GM19238 (cell line): ENCODE measurements at regions not wholly inside any gene's neighbourhood (a gene's known extent, or its start where the extent isn't known, plus 50 kb on each side); places are given as distances from the start of the nearest gene placed in this dataset.
A peak's percentile ranks its signal among the peaks of the same experiment; 100 is the strongest.
"Not testable (repeated sequence)": the region's sequence is repeated elsewhere in the genome, so short reads cannot be mapped to it uniquely, and the experiment has no call there.

ENCODE experiments used
- DNase-seq: peaks from one replicate; pipeline ENCODE4 v3.0.0; 2011; ENCODE audit warnings: low spot score; ENCODE audit not compliant: insufficient read length

- no peak for DNase-seq
These were observed 85.1 kb downstream of the NIBAN1 start for GRCh38 chr1:184889166-184889565.

- DNase-seq = no peak
These were observed 85.8 kb downstream of the NIBAN1 start for GRCh38 chr1:184888505-184888904.

GRCh38 chr1:184882957-184883815 is 91.1 kb downstream of the NIBAN1 start:
- no peak for DNase-seq

GRCh38 chr1:184881941-184882913 is 92.1 kb downstream of the NIBAN1 start:
- no peak for DNase-seq

- no peak for DNase-seq
These were observed 94.3 kb downstream of the NIBAN1 start for GRCh38 chr1:184879876-184880557.

GRCh38 chr1:184878602-184879001 is 95.7 kb downstream of the NIBAN1 start:
- no peak for DNase-seq

GRCh38 chr1:184878002-184878401 is 96.3 kb downstream of the NIBAN1 start:
- DNase-seq = no peak

- DNase-seq = not testable (repeated sequence)
These were observed 98.3 kb downstream of the NIBAN1 start for GRCh38 chr1:184876015-184876414.

GRCh38 chr1:184875218-184875617 is 99.1 kb downstream of the NIBAN1 start:
- no peak for DNase-seq

- DNase-seq = no peak
These were observed 104.0 kb downstream of the NIBAN1 start for GRCh38 chr1:184870319-184870718.

- DNase-seq = no peak
These were observed 106.2 kb downstream of the NIBAN1 start for GRCh38 chr1:184867866-184868689.

GRCh38 chr1:184866991-184867788 is 107.1 kb downstream of the NIBAN1 start:
- DNase-seq = peak; percentile 22

GRCh38 chr1:184866586-184866985 is 107.7 kb downstream of the NIBAN1 start:
- no peak for DNase-seq

- DNase-seq = no peak
These were observed 108.5 kb downstream of the NIBAN1 start for GRCh38 chr1:184865831-184866230.

- DNase-seq = no peak
These were observed 107.2 kb upstream of the EDEM3 start for GRCh38 chr1:184861755-184862336.

- DNase-seq = no peak
These were observed 106.5 kb upstream of the EDEM3 start for GRCh38 chr1:184860985-184861754.

GRCh38 chr1:184860535-184860934 is 105.9 kb upstream of the EDEM3 start:
- no peak for DNase-seq

GRCh38 chr1:184859381-184860105 is 104.9 kb upstream of the EDEM3 start:
- no peak for DNase-seq
